H9 (cell line): ENCODE measurements at regions not wholly inside any gene's neighbourhood (a gene's known extent, or its start where the extent isn't known, plus 50 kb on each side); places are given as distances from the start of the nearest gene placed in this dataset.

ENCODE experiments used
- DNase-seq: peaks from one replicate; pipeline ENCODE4 v3.0.0-alpha.2; 2017
- H2AFZ ChIP-seq: one replicate; pipeline ENCODE4 v1.6.1; 2013; ENCODE audit warnings: mild to moderate bottlenecking, low read length, control low read depth, moderate library complexity
- H2AK5ac ChIP-seq: 2 replicates; pipeline ENCODE4 v1.6.1; 2013; ENCODE audit warnings: low read length, control low read depth, mixed read lengths; ENCODE audit not compliant: insufficient read length
- H2BK120ac ChIP-seq: one replicate; pipeline ENCODE4 v1.6.1; 2013; ENCODE audit warnings: low read depth, mild to moderate bottlenecking, low read length, control low read depth, inconsistent platforms; ENCODE audit not compliant: poor library complexity, severe bottlenecking
- H2BK12ac ChIP-seq: 2 replicates; pipeline ENCODE4 v1.6.1; 2013; ENCODE audit warnings: low read length, control low read depth, mixed read lengths, low read depth; ENCODE audit not compliant: insufficient read length
- H2BK15ac ChIP-seq: 2 replicates; pipeline ENCODE4 v1.6.1; 2013; ENCODE audit warnings: low read depth, low read length, control low read depth
- H2BK20ac ChIP-seq: one replicate; pipeline ENCODE4 v1.6.1; 2013; ENCODE audit warnings: low read depth, mild to moderate bottlenecking, low read length, control low read depth, inconsistent platforms; ENCODE audit not compliant: poor library complexity, severe bottlenecking
- H2BK5ac ChIP-seq: 2 replicates; pipeline ENCODE4 v1.6.1; 2013; ENCODE audit warnings: low read length, control low read depth, mixed read lengths; ENCODE audit not compliant: insufficient read length
- H3K14ac ChIP-seq: 2 replicates; pipeline ENCODE4 v1.6.1; 2013; ENCODE audit warnings: low read length, control low read depth; ENCODE audit not compliant: insufficient read depth
- H3K18ac ChIP-seq: 2 replicates; pipeline ENCODE4 v1.6.1; 2013; ENCODE audit warnings: low read depth, mild to moderate bottlenecking, mixed read lengths, low read length, control low read depth; ENCODE audit not compliant: insufficient read length
- H3K23ac ChIP-seq: 2 replicates; pipeline ENCODE4 v1.6.1; 2013; ENCODE audit warnings: low read length, control low read depth, mixed read lengths, low read depth; ENCODE audit not compliant: insufficient read length
- H3K23me2 ChIP-seq: 2 replicates; pipeline ENCODE4 v1.6.1; 2013; ENCODE audit warnings: low read depth, mild to moderate bottlenecking, mixed read lengths, low read length, control low read depth; ENCODE audit not compliant: insufficient read length, poor library complexity, severe bottlenecking
- H3K27ac ChIP-seq: 2 replicates; pipeline ENCODE4 v1.5.1; 2013; ENCODE audit warnings: low read length, control low read depth, mixed read lengths, low read depth; ENCODE audit not compliant: insufficient read length
- H3K27me3 ChIP-seq: 2 replicates; pipeline ENCODE4 v1.6.1; 2013; ENCODE audit warnings: low read length, control low read depth, inconsistent platforms; ENCODE audit not compliant: insufficient read depth
- H3K4ac ChIP-seq: 2 replicates; pipeline ENCODE4 v1.6.1; 2013; ENCODE audit warnings: low read depth, mild to moderate bottlenecking, control low read depth, inconsistent platforms, low read length, moderate library complexity
- H3K4me1 ChIP-seq: 2 replicates; pipeline ENCODE4 v1.6.1; 2013; ENCODE audit warnings: low read length, control low read depth, inconsistent platforms; ENCODE audit not compliant: insufficient read depth
- H3K4me2 ChIP-seq: 2 replicates; pipeline ENCODE4 v1.6.1; 2013; ENCODE audit warnings: low read length, control low read depth, mixed read lengths; ENCODE audit not compliant: insufficient read length, insufficient read depth
- H3K56ac ChIP-seq: 2 replicates; pipeline ENCODE4 v1.6.1; 2013; ENCODE audit warnings: low read depth, mild to moderate bottlenecking, mixed read lengths, low read length, control low read depth; ENCODE audit not compliant: insufficient read length
- H3K79me1 ChIP-seq: 2 replicates; pipeline ENCODE4 v1.6.1; 2013; ENCODE audit warnings: low read depth, mild to moderate bottlenecking, moderate library complexity, low read length, control low read depth, inconsistent platforms; ENCODE audit not compliant: insufficient read depth, poor library complexity, severe bottlenecking
- H3K79me2 ChIP-seq: 2 replicates; pipeline ENCODE4 v1.6.1; 2013; ENCODE audit warnings: low read length, control low read depth, inconsistent platforms; ENCODE audit not compliant: insufficient read depth
- H3K9ac ChIP-seq: 2 replicates; pipeline ENCODE4 v1.6.1; 2013; ENCODE audit warnings: low read length, control low read depth, mixed read lengths; ENCODE audit not compliant: insufficient read length; ENCODE audit errors: extremely low read depth
- H3K9me3 ChIP-seq: one replicate; pipeline ENCODE4 v1.6.1; 2013; ENCODE audit warnings: low read depth, low read length, inconsistent platforms; ENCODE audit not compliant: control insufficient read depth
- H3T11ph ChIP-seq: one replicate; pipeline ENCODE4 v1.6.1; 2013; ENCODE audit warnings: mild to moderate bottlenecking, low read length, control low read depth, inconsistent platforms
- H4K20me1 ChIP-seq: one replicate; pipeline ENCODE4 v1.6.1; 2013; ENCODE audit not compliant: control insufficient read depth, insufficient read length, insufficient read depth
- H4K5ac ChIP-seq: 2 replicates; pipeline ENCODE4 v1.6.1; 2013; ENCODE audit warnings: low read depth, mild to moderate bottlenecking, mixed read lengths, low read length, control low read depth; ENCODE audit not compliant: insufficient read length
- H4K8ac ChIP-seq: replicated peaks from 2 replicates; pipeline ENCODE4 v1.6.1; 2013; ENCODE audit warnings: low read length, control low read depth, mixed read lengths, low read depth; ENCODE audit not compliant: insufficient read length
- H4K91ac ChIP-seq: 2 replicates; pipeline ENCODE4 v1.6.1; 2013; ENCODE audit warnings: low read depth, mild to moderate bottlenecking, moderate library complexity, mixed read lengths, low read length, control low read depth; ENCODE audit not compliant: insufficient read length
- H3K27ac Mint-ChIP-seq, 3 experiments: 2 replicates in 2 of 3; 3 replicates in 1 of 3; pipeline ENCODE4 v1.8.0; 2020 to 2021; ENCODE audit warnings: mixed read lengths in 3 of 3, mild to moderate bottlenecking in 1 of 3, moderate library complexity in 1 of 3
- H3K27me3 Mint-ChIP-seq: 2 replicates; pipeline ENCODE4 v1.8.0; 2021; ENCODE audit warnings: low read depth, mild to moderate bottlenecking, moderate library complexity, mixed read lengths
- H3K36me3 Mint-ChIP-seq, 3 experiments: 2 replicates in 2 of 3; 3 replicates in 1 of 3; pipeline ENCODE4 v1.8.0; 2020 to 2021; ENCODE audit warnings: low read depth in 3 of 3, mixed read lengths in 3 of 3; ENCODE audit not compliant: insufficient read depth in 1 of 3
- H3K4me1 Mint-ChIP-seq, 2 experiments: 2 replicates each; pipeline ENCODE4 v1.8.0; 2020; ENCODE audit warnings: mixed read lengths in 2 of 2
- H3K4me3 Mint-ChIP-seq, 2 experiments: 2 replicates in 1 of 2; 3 replicates in 1 of 2; pipeline ENCODE4 v1.8.0; 2020 to 2021; ENCODE audit warnings: mild to moderate bottlenecking in 2 of 2, mixed read lengths in 2 of 2, moderate library complexity in 1 of 2
- H3K9me3 Mint-ChIP-seq, 2 experiments: 2 replicates in 1 of 2; 3 replicates in 1 of 2; pipeline ENCODE4 v1.8.0; 2020; ENCODE audit warnings: mild to moderate bottlenecking in 2 of 2, mixed read lengths in 2 of 2, moderate library complexity in 1 of 2
- WGBS: extraction: QIAGEN DNeasy Blood & Tissue Kit; methylation state at CpG from one replicate; pipeline ENCODE4 v1.1.7; 2013; ENCODE audit warnings: missing lambda C conversion rate, low lambda C conversion rate, mixed read lengths; ENCODE audit not compliant: insufficient read length; ENCODE audit errors: extremely low coverage; 5-methylcytosine and 5-hydroxymethylcytosine counted together
- TF ChIP-seq, protein P1 (sequence below): fragments of 200-600 bp; sonication (generic); conservative IDR thresholded peaks from 3 replicates; pipeline ENCODE4 v1.8.0; 2021; ENCODE audit warnings: antibody characterized with exemption, mild to moderate bottlenecking

DNA sequence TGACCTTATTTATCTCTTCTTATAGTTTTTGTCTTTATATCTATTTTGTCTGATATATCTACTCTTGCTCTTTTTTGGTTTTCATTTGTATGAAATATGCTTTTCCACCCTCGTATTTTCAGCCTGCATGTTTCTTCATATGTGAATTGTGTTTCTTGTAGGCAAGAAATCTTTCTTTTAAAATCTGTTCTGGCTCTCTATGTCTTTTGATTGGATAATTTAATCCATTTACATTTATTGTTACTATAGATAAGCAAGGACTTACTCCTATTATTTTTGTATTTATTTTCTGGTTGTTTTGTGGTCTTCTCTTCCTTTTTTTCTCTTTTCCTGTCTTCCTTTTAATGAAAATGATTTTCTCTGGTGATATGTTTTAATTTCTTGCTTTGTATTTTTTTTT is 403.1 kb downstream of the DCAF12L2 start:
- H3K36me3 Mint-ChIP-seq, result peaks cover 1 to 17% (median 16%) of the 10 kb centered on the region in 3 experiments; a peak in 3 of 7 replicates
- no peaks in the 10 kb centered on the region for H3K23me2 ChIP-seq

More for the DNA sequence above, 403.1 kb downstream of the DCAF12L2 start:
- H3K27ac ChIP-seq, result no peak overlapping the region
- H3K4me1 Mint-ChIP-seq, result no peaks in the 10 kb centered on the region
- H3K56ac ChIP-seq, result no peak overlapping the region
- no peak overlapping the region for H3K4ac ChIP-seq
- H3K27me3 Mint-ChIP-seq, result no peaks in the 10 kb centered on the region
- no peak overlapping the region for H4K91ac ChIP-seq
- H3K23ac ChIP-seq, result no peak overlapping the region
- no peak overlapping the region for H3K4me2 ChIP-seq
- WGBS, result no CpG with 5 or more reads among the region's 1 CpG
- no peaks in the 10 kb centered on the region for H3K79me2 ChIP-seq
- H3K18ac ChIP-seq, result no peak overlapping the region
- no peak overlapping the region for H2AK5ac ChIP-seq
- no peaks in the 10 kb centered on the region for H3K27me3 ChIP-seq
- H3K9ac ChIP-seq, result no peak overlapping the region
- no peaks in the 10 kb centered on the region for H3K79me1 ChIP-seq
- H2BK5ac ChIP-seq, result no peak overlapping the region
- no peak overlapping the region for H2BK15ac ChIP-seq
- H2BK20ac ChIP-seq, result no peak overlapping the region
- H3K27ac Mint-ChIP-seq, result no peak overlapping the region
- no peak overlapping the region for H4K8ac ChIP-seq
- H3K9me3 Mint-ChIP-seq, result peaks cover 44 to 69% of the 10 kb centered on the region in 2 experiments
- H2BK120ac ChIP-seq, result no peak overlapping the region
- H4K5ac ChIP-seq, result no peak overlapping the region
- H2BK12ac ChIP-seq, result no peak overlapping the region
- no peak overlapping the region for H3K14ac ChIP-seq
- no peak overlapping the region for H2AFZ ChIP-seq
- no peak for DNase-seq
- no peak overlapping the region for H3T11ph ChIP-seq
- no peaks in the 10 kb centered on the region for H3K4me1 ChIP-seq
- TF ChIP-seq, protein P1, sequence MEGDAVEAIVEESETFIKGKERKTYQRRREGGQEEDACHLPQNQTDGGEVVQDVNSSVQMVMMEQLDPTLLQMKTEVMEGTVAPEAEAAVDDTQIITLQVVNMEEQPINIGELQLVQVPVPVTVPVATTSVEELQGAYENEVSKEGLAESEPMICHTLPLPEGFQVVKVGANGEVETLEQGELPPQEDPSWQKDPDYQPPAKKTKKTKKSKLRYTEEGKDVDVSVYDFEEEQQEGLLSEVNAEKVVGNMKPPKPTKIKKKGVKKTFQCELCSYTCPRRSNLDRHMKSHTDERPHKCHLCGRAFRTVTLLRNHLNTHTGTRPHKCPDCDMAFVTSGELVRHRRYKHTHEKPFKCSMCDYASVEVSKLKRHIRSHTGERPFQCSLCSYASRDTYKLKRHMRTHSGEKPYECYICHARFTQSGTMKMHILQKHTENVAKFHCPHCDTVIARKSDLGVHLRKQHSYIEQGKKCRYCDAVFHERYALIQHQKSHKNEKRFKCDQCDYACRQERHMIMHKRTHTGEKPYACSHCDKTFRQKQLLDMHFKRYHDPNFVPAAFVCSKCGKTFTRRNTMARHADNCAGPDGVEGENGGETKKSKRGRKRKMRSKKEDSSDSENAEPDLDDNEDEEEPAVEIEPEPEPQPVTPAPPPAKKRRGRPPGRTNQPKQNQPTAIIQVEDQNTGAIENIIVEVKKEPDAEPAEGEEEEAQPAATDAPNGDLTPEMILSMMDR, result no peak
- H3K4me3 Mint-ChIP-seq, result no peak overlapping the region
- no peaks in the 10 kb centered on the region for H3K9me3 ChIP-seq
- no peaks in the 10 kb centered on the region for H4K20me1 ChIP-seq
